ENCODE measurements at regions not wholly inside any gene's neighbourhood (a gene's known extent, or its start where the extent isn't known, plus 50 kb on each side); places are given as distances from the start of the nearest gene placed in this dataset.

- Histone ChIP-seq H3K9me2 (replicated peaks; ENCODE audit: insufficient read depth) (no peaks in the 10 kb centered on the region), H3K4me1 (ENCODE audit: insufficient read depth) (no peaks in the 10 kb centered on the region), H3K27me3 (no peaks in the 10 kb centered on the region), H3K79me2 (no peaks in the 10 kb centered on the region), H4K20me1 (ENCODE audit: insufficient read depth, poor library complexity, severe bottlenecking) (no peaks in the 10 kb centered on the region), H3K36me3 (replicated peaks; ENCODE audit: insufficient read depth, low read depth) (no peaks in the 10 kb centered on the region), H3K9me3 (ENCODE audit: low read depth) (no peaks in the 10 kb centered on the region), H3K27ac (no peak overlapping the region), H3K4me2 (no peak overlapping the region), H3K4me3 (no peak overlapping the region), H2AFZ (no peak overlapping the region)
- DNase-seq (ENCODE audit: low spot score), result no peak
- TF ChIP-seq, protein P1, sequence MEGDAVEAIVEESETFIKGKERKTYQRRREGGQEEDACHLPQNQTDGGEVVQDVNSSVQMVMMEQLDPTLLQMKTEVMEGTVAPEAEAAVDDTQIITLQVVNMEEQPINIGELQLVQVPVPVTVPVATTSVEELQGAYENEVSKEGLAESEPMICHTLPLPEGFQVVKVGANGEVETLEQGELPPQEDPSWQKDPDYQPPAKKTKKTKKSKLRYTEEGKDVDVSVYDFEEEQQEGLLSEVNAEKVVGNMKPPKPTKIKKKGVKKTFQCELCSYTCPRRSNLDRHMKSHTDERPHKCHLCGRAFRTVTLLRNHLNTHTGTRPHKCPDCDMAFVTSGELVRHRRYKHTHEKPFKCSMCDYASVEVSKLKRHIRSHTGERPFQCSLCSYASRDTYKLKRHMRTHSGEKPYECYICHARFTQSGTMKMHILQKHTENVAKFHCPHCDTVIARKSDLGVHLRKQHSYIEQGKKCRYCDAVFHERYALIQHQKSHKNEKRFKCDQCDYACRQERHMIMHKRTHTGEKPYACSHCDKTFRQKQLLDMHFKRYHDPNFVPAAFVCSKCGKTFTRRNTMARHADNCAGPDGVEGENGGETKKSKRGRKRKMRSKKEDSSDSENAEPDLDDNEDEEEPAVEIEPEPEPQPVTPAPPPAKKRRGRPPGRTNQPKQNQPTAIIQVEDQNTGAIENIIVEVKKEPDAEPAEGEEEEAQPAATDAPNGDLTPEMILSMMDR (IDR thresholded peaks at IDR 0.05; ENCODE audit: poor library complexity), result no peak
- TF ChIP-seq EZH2 (IDR thresholded peaks at IDR 0.05; ENCODE audit: borderline replicate concordance) (no peak), EZH2phosphoT487 (IDR thresholded peaks at IDR 0.05; ENCODE audit: low read depth, severe bottlenecking, unreplicated experiment) (no peak)
These were observed 784.6 kb upstream of the ALCAM start for GRCh38 chr3:104582092-104582491.

GRCh38 chr3:104584682-104585081 is 782.0 kb upstream of the ALCAM start:
- no peaks in the 10 kb centered on the region for H4K20me1 ChIP-seq (ENCODE audit: insufficient read depth, poor library complexity, severe bottlenecking)
- no peak overlapping the region for H3K4me2 ChIP-seq
- WGBS (ENCODE audit: low lambda C conversion rate, missing lambda C conversion rate), result 64% methylated on average over 5 of the region's 5 CpGs
- H3K9me3 ChIP-seq (ENCODE audit: low read depth), result no peaks in the 10 kb centered on the region
- no peaks in the 10 kb centered on the region for H3K9me2 ChIP-seq (replicated peaks; ENCODE audit: insufficient read depth)
- H3K4me3 ChIP-seq, result no peak overlapping the region
- H3K79me2 ChIP-seq, result no peaks in the 10 kb centered on the region
- no peak for TF ChIP-seq EZH2 (IDR thresholded peaks at IDR 0.05; ENCODE audit: borderline replicate concordance)
- TF ChIP-seq EZH2phosphoT487 (IDR thresholded peaks at IDR 0.05; ENCODE audit: low read depth, severe bottlenecking, unreplicated experiment), result no peak
- TF ChIP-seq, protein P1 (IDR thresholded peaks at IDR 0.05; ENCODE audit: poor library complexity), result no peak
- no peaks in the 10 kb centered on the region for H3K4me1 ChIP-seq (ENCODE audit: insufficient read depth)
- H3K27ac ChIP-seq, result no peak overlapping the region
- DNase-seq (ENCODE audit: low spot score), result no peak
- no peaks in the 10 kb centered on the region for H3K36me3 ChIP-seq (replicated peaks; ENCODE audit: insufficient read depth, low read depth)
- H3K27me3 ChIP-seq, result no peaks in the 10 kb centered on the region
- no peak overlapping the region for H2AFZ ChIP-seq

DNA sequence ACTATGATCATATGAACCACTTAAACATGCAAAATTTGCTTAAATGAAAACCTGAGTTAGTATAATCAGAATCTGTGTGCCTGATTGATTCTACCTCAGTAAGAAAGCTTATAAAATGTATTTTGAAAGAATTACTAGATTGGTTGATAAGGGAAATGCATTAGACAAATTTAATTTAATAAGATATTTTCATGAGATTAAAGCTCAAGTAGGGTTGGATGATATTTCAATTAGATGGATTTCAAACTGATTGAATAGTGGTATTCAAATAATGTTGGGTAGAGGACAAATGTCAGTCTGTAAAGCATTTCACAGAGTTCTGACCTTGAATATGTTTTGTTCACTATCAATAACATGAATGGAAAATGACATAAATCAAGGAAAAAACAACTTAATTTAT is 780.4 kb upstream of the ALCAM start:
- TF ChIP-seq, protein P1 (IDR thresholded peaks at IDR 0.05; ENCODE audit: poor library complexity), result no peak
- TF ChIP-seq EZH2phosphoT487 (IDR thresholded peaks at IDR 0.05; ENCODE audit: low read depth, severe bottlenecking, unreplicated experiment) (no peak), EZH2 (IDR thresholded peaks at IDR 0.05; ENCODE audit: borderline replicate concordance) (no peak)
- no peaks in the 10 kb centered on the region for H3K27me3 ChIP-seq
- no peaks in the 10 kb centered on the region for H3K9me2 ChIP-seq (replicated peaks; ENCODE audit: insufficient read depth)
- no peak overlapping the region for H3K4me2 ChIP-seq
- H3K27ac ChIP-seq, result no peak overlapping the region
- no peaks in the 10 kb centered on the region for H4K20me1 ChIP-seq (ENCODE audit: insufficient read depth, poor library complexity, severe bottlenecking)
- H2AFZ ChIP-seq, result no peak overlapping the region
- no peaks in the 10 kb centered on the region for H3K9me3 ChIP-seq (ENCODE audit: low read depth)
- no peak overlapping the region for H3K4me3 ChIP-seq
- no peaks in the 10 kb centered on the region for H3K36me3 ChIP-seq (replicated peaks; ENCODE audit: insufficient read depth, low read depth)
- no peaks in the 10 kb centered on the region for H3K4me1 ChIP-seq (ENCODE audit: insufficient read depth)
- no peak for DNase-seq (ENCODE audit: low spot score)
- no peaks in the 10 kb centered on the region for H3K79me2 ChIP-seq

- Histone ChIP-seq H3K4me1 (ENCODE audit: insufficient read depth) (no peaks in the 10 kb centered on the region), H3K27me3 (no peaks in the 10 kb centered on the region), H3K27ac (no peak overlapping the region), H3K4me2 (no peak overlapping the region), H3K36me3 (replicated peaks; ENCODE audit: insufficient read depth, low read depth) (no peaks in the 10 kb centered on the region), H4K20me1 (ENCODE audit: insufficient read depth, poor library complexity, severe bottlenecking) (no peaks in the 10 kb centered on the region), H3K79me2 (no peaks in the 10 kb centered on the region), H3K4me3 (no peak overlapping the region), H2AFZ (no peak overlapping the region), H3K9me3 (ENCODE audit: low read depth) (no peaks in the 10 kb centered on the region), H3K9me2 (replicated peaks; ENCODE audit: insufficient read depth) (no peaks in the 10 kb centered on the region)
- DNase-seq (ENCODE audit: low spot score), result no peak
- WGBS (ENCODE audit: low lambda C conversion rate, missing lambda C conversion rate), result 85% methylated on average over 3 of the region's 3 CpGs
- TF ChIP-seq EZH2phosphoT487 (IDR thresholded peaks at IDR 0.05; ENCODE audit: low read depth, severe bottlenecking, unreplicated experiment) (no peak), EZH2 (IDR thresholded peaks at IDR 0.05; ENCODE audit: borderline replicate concordance) (no peak)
These were observed 778.3 kb upstream of the ALCAM start for GRCh38 chr3:104588442-104588841.
